T1000 (cell line): ENCODE measurements at regions not wholly inside any gene's neighbourhood (a gene's known extent, or its start where the extent isn't known, plus 50 kb on each side); places are given as distances from the start of the nearest gene placed in this dataset.

Source experiments
- DNase-seq: peaks from one replicate; lab custom pipeline; 2025; ENCODE audit warnings: mixed read lengths; lab: John Stamatoyannopoulos, UW

DNA sequence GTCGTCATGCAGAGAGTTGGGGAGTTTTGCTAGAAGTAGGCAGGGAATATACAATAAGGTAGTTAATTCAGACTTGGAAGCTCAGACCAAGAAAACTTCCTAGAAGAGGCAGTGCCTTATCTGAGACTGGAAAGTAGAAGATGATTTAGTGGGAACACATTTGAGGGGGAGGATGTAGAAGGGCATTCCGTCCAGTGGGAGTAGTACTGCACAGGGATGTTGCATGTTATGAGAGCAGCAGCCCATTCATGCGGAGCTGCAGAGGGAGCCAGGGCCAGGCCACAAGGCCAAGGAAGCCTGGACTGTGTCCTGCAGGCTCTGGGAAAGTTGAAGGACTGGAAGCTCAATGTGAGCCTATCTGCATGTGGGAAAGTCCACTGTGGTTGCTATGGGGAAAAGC, 344.5 kb upstream of the EEF2KMT start:
- DNase-seq, result no peak

DNA sequence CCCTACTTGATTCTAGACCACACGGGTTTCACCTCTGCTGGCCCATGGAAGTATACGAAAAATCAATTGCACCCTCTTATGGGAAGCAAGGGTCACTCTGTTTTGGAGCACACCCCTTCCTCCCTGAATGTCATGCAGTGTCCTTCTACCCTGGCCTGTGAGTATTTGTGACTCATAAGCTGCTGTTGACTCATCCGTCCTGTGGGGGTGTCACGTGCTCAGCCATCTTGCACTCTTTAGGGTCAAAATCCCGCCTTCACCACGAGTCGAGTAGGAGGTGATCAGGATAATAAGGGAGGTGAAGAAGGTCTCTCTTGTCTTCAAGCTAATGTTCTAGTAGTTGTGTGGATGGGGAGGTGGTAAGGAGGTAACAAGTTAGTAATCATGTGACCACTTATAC, 341.0 kb upstream of the EEF2KMT start:
- DNase-seq, result no peak

DNA sequence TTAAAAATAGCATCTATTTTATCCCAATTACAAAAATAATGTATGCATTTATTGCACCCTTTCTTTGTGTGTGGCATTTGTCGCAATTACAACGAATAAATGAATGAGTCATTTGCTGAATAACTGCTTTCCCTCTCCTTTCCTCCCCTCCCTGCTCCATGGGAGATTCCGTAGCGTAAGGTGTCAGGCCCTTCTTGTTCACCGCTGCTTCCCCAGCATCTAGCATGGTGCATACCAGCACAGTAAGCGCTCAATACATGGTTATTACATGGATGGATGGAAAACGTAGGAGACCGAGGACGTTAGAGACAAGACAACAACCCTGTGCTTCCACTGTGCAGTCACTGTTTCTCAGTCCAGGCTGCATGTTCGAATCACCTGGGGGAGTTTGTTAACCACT, 336.0 kb upstream of the EEF2KMT start:
- no peak for DNase-seq

DNA sequence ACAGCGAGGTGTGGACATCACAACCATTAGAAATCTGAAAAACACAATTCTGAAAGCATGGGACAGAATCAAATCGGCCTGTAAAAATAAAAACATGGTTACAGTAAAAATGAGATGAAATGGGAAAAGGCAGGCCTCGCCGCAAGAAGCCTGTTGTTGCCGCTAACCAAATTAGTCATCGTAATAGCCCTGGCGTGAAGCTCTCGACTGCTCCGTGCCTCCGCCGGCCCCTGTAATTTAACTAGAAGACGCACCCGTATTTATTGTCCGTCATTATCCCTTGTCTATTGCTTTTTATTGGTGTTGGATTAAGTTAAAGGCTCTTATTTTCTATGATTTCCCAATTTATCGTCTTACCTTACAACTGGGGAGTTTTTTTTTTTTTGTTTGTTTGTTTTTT, 334.6 kb upstream of the EEF2KMT start:
- DNase-seq, result no peak

DNA sequence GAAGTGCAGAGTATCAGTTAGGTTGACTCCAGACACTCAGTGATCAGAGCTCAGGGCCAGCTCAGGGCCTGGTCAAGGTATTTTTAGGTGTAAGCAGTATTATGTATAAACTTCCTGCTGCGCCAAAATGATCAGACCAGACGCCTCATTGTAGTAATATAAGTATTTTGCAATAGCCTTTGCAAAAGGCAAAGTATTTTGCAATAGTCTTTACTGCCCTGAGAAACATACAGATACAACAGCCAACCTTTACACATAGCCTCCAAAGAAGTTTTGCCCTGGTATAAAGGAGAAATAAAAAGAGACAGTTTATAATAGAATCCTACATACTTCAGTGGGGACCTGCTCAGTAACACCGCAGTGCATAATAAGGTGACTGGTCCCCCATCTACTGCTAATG, 333.0 kb upstream of the EEF2KMT start:
- DNase-seq, result no peak

DNA sequence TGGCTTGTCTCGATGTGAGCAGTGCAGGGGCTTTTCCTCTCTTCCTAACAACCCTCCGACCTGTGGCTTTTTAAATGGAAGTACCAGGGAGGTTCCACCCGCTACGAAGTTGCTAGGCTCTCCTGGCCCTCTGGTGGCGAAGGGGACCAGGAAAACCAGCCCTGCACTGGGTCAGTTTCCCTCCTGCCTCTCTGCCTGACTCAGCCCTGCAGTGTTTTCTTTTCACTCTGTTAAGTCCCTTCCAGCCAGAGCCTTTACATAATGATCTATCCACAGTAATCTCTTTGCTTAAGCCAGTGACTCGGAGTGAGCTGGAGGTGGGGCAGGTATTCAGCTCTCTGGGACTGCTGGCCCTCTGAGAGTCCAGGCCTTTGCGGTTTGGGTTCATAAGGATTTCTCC, 331.3 kb upstream of the EEF2KMT start:
- no peak for DNase-seq

DNA sequence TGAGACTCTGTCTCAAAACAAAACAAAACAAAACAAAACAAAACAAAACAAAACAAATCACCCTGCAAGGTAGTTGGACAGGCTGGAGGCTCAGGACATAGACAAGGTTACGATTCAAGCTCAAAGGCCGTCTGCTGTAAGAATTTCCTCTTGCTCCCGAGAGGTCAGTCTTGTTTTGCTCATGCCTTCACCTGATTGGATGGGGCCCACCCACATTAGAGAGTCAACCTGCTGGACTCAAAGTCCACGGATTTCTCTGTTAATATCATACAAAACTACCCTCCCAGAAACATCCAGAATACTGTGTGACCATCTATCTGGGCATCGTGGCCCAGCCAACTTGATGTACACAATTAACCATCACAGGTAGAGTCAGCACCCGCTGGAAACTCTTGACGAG, 330.0 kb upstream of the EEF2KMT start:
- DNase-seq, result no peak

DNA sequence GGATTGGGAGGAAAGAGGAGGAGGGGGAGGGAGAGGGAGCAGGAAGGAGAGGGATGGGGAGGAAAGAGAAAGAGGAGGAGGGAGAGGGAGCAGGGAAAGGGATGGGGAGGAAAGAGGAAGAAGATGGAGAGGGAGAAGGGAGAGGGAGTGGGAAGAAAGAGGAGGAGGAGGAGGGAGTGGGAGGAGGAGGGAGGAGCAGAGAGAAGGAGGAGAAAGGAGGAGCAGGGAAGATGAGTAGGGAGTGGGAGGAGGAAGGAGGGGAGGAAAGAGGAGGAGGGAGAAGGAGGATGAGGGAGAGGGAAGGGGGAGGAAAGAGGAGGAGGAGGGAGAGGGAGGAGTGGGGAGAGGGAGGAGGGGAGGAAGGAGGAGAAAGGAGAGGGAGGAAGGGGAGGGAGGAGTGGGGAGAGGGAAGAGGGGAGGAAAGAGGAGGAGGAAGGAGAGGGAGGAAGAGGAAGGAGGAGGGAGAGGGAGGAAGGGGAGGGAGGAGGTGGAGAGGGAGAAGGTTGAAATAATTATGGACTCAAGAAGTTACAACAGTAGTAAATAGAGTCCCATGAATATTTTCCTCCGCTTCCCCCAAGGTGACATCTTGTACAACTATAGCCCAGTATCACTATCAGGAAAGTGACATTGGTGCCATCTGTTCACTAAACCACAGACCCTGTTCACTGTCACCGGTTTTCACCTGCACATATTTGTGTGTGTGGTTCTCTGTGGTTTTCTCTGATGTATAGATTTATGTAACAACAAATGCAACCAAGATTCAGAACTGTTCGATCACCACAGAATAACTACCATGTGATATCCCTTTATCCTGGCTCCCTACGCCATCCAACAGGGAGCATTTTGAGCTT, 325.3 kb upstream of the EEF2KMT start:
- DNase-seq, result no peak

DNA sequence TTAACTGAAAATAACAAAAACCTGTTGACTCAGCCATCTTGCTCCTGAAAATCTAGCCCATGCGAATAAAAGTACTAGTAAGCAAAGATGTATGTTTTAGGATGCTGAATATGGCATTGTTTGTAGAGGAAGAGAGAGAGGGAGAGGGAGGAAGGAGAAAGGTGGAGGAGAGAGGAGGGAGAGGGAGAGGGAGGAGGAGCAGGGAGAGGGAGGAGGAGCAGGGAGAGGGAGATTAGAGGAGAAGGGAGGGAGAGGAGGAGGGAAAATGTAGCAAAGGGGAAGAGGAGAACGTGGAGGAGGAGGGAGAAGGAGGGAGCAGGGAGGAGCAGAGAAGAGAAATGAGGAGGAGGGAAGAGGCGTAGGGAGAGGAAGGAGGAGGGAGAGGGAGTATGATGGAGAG, 324.5 kb upstream of the EEF2KMT start:
- DNase-seq, result no peak

DNA sequence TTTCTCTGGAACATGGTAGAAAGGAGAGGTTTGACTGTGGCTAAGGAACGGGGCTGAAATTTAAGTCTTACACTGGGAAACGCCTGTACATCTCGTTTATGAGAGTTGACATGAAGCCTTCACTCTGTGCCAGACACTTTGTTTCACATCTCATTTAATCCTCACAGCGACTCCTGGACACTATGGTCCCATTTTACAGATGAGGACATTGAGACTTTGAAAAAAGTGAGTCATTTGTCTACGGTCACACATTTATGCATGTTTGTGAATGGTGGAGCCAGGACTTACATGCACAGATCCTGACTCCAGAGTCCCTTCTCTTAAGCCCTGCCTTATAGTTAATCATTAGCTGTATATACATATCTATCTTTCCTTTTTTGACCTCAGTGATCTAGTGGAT, 318.4 kb upstream of the EEF2KMT start:
- DNase-seq, result no peak

DNA sequence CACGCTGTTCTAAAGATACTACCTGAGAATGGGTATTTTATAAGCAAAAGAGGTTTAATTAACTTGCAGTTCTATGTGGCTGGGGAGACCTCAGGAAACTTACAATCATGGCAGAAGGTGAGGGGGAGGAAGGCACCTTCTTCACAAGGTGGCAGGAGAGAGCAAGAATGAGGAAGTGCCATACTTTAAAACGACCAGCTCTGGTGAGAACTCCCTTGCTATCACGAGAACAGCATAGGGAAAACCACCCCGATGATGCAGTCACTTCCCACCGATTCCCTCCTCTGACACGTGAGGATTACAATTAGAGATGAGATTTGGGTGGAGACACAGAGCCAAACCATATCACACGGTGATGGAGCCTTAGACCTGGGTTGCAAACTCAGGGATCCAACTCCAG, 317.5 kb upstream of the EEF2KMT start:
- DNase-seq, result no peak

DNA sequence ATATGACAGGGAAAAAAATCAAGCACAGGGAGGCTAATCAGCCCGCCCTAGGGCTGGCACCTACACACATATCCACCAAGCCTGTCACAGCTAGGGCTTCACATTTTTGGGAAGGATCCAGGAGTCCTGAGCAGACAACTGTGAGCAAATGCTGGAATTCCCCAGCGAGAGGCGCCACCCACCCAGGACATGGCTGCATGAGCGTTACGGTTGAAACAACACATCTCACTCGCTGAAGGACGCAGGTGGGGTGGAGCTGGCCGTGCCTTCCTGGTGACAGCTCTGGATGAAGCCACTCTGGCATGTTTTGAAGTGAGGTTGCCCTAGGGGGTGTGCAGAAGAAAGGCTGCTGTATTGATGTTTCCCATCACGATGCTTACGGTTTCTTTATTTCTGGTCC, 315.1 kb upstream of the EEF2KMT start:
- DNase-seq, result no peak

DNA sequence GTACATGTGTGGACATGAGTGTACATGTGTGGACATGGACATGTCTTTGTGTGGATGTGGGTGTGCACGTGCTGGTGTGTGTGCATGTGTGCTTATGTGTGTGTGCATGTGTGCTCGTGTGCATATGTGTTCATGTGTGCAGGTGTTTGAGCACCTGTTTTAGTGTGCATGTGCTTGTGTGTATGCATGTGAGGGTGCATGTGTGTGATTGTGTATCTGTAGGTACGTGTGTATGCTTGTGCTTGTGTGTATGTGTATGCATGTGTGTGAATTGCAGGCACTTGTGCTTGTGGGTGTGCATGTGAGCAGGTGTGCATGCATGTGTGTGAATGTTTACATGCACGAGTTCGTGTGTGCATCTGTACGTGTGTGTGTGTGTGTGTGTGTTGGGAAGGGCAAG, 300.6 kb upstream of the EEF2KMT start:
- DNase-seq, result no peak

DNA sequence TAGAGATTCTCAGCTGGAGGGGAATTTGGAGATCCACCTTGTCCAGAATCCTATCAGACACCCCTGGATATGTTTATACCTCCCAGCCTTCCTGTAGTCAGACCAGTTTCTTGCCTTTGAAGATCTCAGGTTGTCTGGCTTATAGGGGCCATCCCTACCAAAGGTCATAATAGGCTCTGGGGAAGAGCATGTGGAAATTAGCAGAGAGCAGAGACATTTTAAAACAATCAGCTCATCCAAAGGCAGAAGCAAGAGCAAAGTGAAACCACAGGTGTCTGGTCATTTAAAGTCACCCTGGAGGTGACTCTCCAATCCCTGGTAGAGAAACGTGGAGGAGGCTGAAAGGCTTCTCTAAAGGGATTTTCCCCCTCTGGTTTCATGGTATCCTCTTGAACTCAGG, 299.3 kb upstream of the EEF2KMT start:
- DNase-seq, result no peak

DNA sequence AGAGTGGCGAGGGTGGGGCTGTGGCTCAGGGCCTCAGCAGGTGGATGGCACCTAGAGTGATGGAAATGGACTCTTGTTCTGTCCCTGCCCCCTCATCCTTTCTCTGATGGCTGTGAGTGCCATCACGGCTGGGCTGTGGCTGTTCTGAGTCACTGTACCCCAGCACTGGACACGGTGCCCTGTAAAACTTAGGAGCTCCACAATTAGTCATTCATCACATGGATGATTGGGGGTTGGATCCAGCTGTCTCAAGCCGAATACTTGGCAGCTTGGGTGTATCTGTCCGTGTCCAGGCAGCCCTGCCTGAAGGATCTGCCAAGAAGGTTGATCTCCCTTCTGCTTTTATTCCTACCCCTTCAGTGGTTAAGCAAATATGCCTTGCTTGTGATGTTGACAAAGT, 295.5 kb upstream of the EEF2KMT start:
- DNase-seq, result no peak

DNA sequence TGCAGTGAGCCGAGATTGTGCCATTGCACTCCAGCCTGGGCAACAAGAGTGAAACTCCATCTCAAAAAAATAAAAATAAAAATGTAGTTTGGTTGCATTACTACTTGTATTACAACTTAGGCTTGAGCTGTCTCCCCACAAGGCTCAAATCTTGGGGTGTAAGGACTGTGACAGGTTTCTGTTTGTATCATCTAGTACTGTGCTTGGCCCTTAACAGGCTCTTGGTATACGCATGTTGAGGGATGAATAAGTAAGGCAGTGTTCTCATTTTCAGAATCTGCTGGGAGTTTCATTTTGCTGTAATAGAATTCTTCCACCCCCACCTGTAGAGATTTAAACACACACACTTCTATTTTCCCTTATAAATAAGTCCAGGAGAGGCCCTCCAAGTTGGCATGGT, 289.4 kb upstream of the EEF2KMT start:
- no peak for DNase-seq

DNA sequence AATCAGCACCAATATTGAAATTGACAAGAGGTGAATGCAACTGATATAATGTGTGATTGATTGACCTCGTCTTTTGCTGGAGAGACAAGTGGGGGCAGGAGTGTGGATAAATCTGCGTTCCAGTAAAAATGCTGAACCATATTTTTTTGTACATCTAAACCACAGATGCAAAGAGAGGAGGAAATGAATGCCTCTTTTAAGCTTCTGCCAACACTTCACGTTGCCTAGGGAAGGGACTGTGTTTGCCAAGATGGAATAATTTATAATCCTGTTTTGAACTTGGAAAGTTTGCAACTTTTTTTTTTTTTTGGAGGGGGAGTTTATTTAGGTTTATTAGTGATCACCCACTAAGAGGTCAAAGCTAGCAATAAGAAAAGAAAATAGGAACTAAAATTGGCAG, 288.2 kb upstream of the EEF2KMT start:
- DNase-seq, result no peak

DNA sequence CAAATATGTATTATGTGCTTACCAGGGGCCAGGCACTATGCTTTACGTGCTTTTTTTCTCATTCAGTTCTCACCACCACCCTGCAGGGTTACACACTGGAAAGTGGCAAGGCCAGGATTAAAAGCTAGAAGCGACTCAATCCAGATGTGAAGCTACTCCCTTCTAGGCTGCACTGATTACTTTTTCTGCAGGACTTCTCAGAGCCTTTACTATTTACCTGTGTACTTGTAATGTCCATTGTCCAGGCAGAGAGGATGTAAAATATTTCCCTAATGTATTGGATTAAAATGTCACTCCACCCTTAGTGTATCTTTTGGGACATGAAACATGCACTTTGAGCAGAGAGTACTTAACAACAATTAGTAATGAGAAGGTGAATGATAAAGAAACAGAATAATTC, 287.5 kb upstream of the EEF2KMT start:
- DNase-seq, result no peak

DNA sequence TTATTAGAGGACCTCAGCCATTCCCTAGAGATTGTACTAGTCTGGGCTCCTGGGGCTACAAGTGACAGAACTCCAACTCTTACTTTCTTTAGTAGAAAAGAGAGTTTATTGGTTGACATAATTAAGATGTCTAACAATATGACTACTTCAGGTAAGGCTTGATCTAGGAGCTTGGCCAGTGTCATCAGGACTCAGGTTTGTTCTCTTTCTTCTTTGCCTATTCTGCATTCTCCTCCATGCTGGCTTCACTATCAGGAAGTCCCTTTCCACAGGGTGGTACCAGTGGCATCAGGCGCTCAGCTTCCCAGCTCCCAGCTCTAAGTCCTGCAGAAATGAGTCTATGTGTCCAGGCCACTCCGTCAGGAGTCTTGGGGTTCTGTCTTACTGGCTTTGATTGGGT, 286.1 kb upstream of the EEF2KMT start:
- DNase-seq, result no peak

DNA sequence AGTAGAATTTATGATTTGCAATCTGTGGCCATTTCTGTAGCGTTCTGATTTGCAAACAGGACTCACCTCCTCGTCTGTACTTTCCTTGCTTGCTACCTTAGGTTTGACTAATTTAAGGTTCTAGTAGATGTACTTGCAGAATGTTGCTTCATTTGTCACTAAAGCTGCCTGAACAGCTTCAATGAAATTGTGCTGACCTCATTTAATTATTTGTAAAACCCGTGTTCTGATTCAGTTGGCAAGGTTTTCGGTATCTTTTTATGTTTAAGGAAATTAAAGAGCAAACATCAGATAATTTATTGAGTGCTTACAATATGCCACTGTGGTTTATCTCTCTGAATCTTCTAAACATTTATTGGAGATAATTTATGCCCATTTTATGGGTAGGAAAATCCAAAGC, 284.9 kb upstream of the EEF2KMT start:
- DNase-seq, result no peak

DNA sequence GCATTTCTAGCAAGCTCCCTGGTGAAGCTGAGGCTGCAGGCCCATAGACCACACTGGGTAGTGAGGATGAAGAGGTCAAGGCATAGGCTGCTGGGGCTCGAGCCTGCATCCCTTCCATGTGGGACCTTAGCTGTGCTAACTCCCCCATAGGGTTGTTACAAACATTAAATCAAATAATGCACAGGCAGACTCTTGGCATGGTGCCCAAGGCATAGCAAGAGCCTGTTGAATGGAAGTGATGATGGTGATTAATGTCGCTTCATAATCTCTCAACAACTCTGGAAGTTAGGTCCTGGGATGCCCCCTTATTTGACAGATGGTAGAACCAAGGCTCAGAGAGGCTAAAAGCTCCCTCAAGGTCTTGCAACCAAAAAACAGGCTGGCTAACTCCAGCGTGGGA, 283.9 kb upstream of the EEF2KMT start:
- no peak for DNase-seq

DNA sequence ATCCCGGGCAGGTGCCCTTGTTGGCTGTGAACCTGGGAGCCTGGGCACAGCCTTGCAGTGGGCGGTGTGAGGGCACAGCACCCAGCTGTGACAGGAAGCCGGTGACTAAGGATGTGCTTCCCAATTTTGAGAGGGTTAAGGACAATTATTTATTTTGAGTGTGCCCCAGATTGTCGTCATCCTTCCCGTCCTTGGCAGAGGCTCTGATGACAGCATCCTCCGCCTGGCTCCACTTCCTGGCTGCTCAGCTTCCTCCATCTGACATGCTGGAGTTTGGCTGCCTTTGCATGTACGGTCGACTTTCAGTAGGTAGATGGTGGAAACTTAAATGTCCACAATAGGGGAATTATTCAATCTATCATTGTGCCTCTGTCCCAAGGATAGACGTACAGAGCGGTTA, 282.4 kb upstream of the EEF2KMT start:
- no peak for DNase-seq

DNA sequence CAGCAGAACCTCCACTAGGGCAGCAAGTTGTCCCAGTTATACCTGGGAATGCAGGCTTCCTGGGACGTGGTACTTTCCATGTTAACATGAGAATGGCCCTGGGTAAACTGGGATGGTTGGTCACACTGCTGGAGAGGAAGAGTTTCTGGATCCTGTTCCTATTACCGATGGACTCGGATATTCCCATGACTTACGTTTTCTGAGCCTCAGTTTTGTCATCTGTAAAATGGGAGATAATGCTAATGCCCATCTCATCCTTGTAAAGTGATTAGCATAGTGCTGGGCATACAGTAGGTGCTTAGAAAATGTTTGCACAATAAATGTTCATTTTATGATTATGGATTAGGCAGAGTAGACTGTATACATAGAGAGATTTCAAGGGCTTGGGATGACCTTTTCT, 280.9 kb upstream of the EEF2KMT start:
- no peak for DNase-seq

DNA sequence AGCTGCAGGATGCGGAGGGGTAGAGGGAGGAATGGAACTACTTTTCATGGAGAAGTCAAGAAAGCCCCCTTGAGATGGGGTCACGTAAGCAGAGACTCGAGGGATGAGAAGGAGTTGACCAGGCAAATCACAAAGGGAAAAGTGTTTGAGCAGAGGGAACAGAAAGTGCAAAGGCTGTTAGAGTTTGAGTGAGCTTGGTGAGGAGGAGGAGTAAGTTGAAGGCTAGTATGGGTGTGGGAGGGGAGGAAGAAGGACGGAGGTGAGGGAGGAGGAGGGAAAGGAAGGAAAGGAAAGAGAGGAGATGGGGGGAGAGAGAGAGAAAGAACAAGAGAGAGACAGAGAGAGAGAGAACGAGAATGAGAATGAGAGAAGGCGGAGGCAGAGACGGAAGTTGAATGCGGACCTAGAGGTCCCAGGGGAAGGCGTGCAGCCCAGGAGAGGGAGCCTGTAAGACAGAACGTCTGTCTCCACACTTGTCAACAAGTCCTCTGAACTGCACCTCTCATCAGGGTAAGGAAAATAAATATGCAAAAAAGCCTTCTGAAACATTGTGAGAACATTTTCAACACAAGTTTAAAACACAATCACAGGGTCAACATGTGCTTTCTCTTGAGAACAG, 279.8 kb upstream of the EEF2KMT start:
- DNase-seq, result no peak
